DND-41 (cell line): ENCODE measurements at regions not wholly inside any gene's neighbourhood (a gene's known extent, or its start where the extent isn't known, plus 50 kb on each side); places are given as distances from the start of the nearest gene placed in this dataset.

Experiments
- EZH2 ChIP-seq: IDR thresholded peaks from 3 replicates; pipeline ENCODE4 v1.6.1; 2012; ENCODE audit warnings: borderline replicate concordance, low read depth, mild to moderate bottlenecking, moderate library complexity, low read length, inconsistent platforms; ENCODE audit not compliant: severe bottlenecking
- TF ChIP-seq, protein P1 (sequence below): IDR thresholded peaks from 2 replicates; pipeline ENCODE4 v1.5.1; 2012; ENCODE audit warnings: borderline replicate concordance, low read length, moderate library complexity, mild to moderate bottlenecking; ENCODE audit not compliant: poor library complexity, severe bottlenecking; ENCODE audit errors: extremely low read depth

DNA sequence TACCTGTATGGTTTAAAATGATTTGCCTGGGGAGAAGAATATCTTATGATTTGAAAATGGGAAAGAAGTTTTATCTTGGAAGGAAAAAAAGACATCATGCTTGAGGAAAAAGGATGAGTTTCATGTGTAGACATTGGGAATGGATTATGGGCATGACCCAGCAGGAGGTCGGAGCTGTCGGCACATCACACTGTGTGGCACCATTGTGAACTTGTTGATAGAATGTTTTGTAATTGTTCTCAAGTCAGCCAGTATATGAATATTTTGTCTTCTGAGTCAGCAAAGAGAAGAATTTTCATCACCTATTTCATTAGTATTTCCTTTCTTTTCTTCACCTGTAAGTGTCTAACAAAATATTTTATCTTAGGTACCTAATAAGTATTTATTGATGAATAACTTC is 60.0 kb upstream of the HMGA2 start:
- TF ChIP-seq, protein P1, sequence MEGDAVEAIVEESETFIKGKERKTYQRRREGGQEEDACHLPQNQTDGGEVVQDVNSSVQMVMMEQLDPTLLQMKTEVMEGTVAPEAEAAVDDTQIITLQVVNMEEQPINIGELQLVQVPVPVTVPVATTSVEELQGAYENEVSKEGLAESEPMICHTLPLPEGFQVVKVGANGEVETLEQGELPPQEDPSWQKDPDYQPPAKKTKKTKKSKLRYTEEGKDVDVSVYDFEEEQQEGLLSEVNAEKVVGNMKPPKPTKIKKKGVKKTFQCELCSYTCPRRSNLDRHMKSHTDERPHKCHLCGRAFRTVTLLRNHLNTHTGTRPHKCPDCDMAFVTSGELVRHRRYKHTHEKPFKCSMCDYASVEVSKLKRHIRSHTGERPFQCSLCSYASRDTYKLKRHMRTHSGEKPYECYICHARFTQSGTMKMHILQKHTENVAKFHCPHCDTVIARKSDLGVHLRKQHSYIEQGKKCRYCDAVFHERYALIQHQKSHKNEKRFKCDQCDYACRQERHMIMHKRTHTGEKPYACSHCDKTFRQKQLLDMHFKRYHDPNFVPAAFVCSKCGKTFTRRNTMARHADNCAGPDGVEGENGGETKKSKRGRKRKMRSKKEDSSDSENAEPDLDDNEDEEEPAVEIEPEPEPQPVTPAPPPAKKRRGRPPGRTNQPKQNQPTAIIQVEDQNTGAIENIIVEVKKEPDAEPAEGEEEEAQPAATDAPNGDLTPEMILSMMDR: no peak
- TF ChIP-seq EZH2: no peak
